ENCODE measurements at regions not wholly inside any gene's neighbourhood (a gene's known extent, or its start where the extent isn't known, plus 50 kb on each side); places are given as distances from the start of the nearest gene placed in this dataset.

- H3K27me3 ChIP-seq (ENCODE audit: insufficient read depth, low read length): no peaks in the 10 kb centered on the region
- TF ChIP-seq MAX (IDR thresholded peaks at IDR 0.05): no peak
- TF ChIP-seq CTCF (IDR thresholded peaks at IDR 0.05 in 2 of 3, conservative IDR thresholded peaks at IDR 0.05 in 1 of 3; ENCODE audit: borderline replicate concordance in 1 of 3, insufficient read depth in 1 of 3, low read depth in 2 of 3, low read length in 2 of 3): no peak
- TF ChIP-seq ZBTB33 (IDR thresholded peaks at IDR 0.05; ENCODE audit: extremely low read depth, insufficient replicate concordance, low read length): no peak
- TF ChIP-seq RAD21 (IDR thresholded peaks at IDR 0.05; ENCODE audit: low read depth): no peak
- H3K9ac ChIP-seq (ENCODE audit: low read length): no peak overlapping the region
- H2AFZ ChIP-seq (ENCODE audit: low read depth, low read length, poor library complexity, severe bottlenecking): no peak overlapping the region
- intact Hi-C loops (cut with micrococcal nuclease): no loop called here
- BruUV-seq (replicated peaks): no TSS peak
- no peaks in the 10 kb centered on the region for H3K9me2 ChIP-seq (ENCODE audit: insufficient read depth)
- no peaks in the 10 kb centered on the region; a peak in 1 of 4 replicates for H3K9me3 ChIP-seq (ENCODE audit: control insufficient read depth in 1 of 2, insufficient read depth in 1 of 2, low read depth in 1 of 2, low read length in 2 of 2)
- H3K36me3 ChIP-seq (ENCODE audit: control insufficient read depth in 1 of 2, insufficient read depth in 2 of 2, low read length in 2 of 2): no peaks in the 10 kb centered on the region
- H3K27ac ChIP-seq (ENCODE audit: low read depth, low read length): no peak overlapping the region
- H3K4me1 ChIP-seq (ENCODE audit: control insufficient read depth in 1 of 2, insufficient read depth in 2 of 2, low read length in 2 of 2): no peaks in the 10 kb centered on the region
- H4K20me1 ChIP-seq (ENCODE audit: insufficient read depth): no peaks in the 10 kb centered on the region
- CTCF ChIA-PET: no interaction called here
- POLR2A ChIA-PET: no interaction called here
- H3K79me2 ChIP-seq (ENCODE audit: insufficient read depth, low read length): no peaks in the 10 kb centered on the region
- no peak for DNase-seq (ENCODE audit: low read depth, low spot score)
- no peak overlapping the region for H3K4me3 ChIP-seq (replicated peaks in 1 of 2; ENCODE audit: low read depth in 1 of 2, low read length in 2 of 2)
- H3K4me2 ChIP-seq (ENCODE audit: low read length): no peak overlapping the region
- RAD21 ChIA-PET (ENCODE audit: low non-redundant PET in 1 of 2, low total read pairs in 2 of 2, uncharacterized antibody in 2 of 2, unreplicated experiment in 2 of 2): no interaction called here
- no peak for ATAC-seq
These were observed 853.4 kb downstream of the KCNT2 start for GRCh38 chr1:195754874-195755273.

GRCh38 chr1:195754303-195754702 is 853.9 kb downstream of the KCNT2 start:
- Histone ChIP-seq H3K9ac (ENCODE audit: low read length) (no peak overlapping the region), H3K27ac (ENCODE audit: low read depth, low read length) (no peak overlapping the region), H3K9me3 (ENCODE audit: control insufficient read depth in 1 of 2, insufficient read depth in 1 of 2, low read depth in 1 of 2, low read length in 2 of 2) (no peaks in the 10 kb centered on the region; a peak in 1 of 4 replicates), H3K79me2 (ENCODE audit: insufficient read depth, low read length) (no peaks in the 10 kb centered on the region), H2AFZ (ENCODE audit: low read depth, low read length, poor library complexity, severe bottlenecking) (no peak overlapping the region), H3K4me2 (ENCODE audit: low read length) (no peak overlapping the region), H3K4me3 (replicated peaks in 1 of 2; ENCODE audit: low read depth in 1 of 2, low read length in 2 of 2) (no peak overlapping the region), H3K4me1 (ENCODE audit: control insufficient read depth in 1 of 2, insufficient read depth in 2 of 2, low read length in 2 of 2) (no peaks in the 10 kb centered on the region), H3K9me2 (ENCODE audit: insufficient read depth) (no peaks in the 10 kb centered on the region), H4K20me1 (ENCODE audit: insufficient read depth) (no peaks in the 10 kb centered on the region), H3K36me3 (ENCODE audit: control insufficient read depth in 1 of 2, insufficient read depth in 2 of 2, low read length in 2 of 2) (no peaks in the 10 kb centered on the region), H3K27me3 (ENCODE audit: insufficient read depth, low read length) (no peaks in the 10 kb centered on the region)
- ChIA-PET POLR2A (no interaction called here), CTCF (no interaction called here), RAD21 (ENCODE audit: low non-redundant PET in 1 of 2, low total read pairs in 2 of 2, uncharacterized antibody in 2 of 2, unreplicated experiment in 2 of 2) (no interaction called here)
- DNase-seq (ENCODE audit: low read depth, low spot score) (no peak), ATAC-seq (no peak)
- BruUV-seq (replicated peaks): no TSS peak
- intact Hi-C loops (cut with micrococcal nuclease): no loop called here
- no peak for TF ChIP-seq YY1 (IDR thresholded peaks at IDR 0.05; ENCODE audit: extremely low read depth, insufficient replicate concordance, low read depth, low read length)
- no peak for TF ChIP-seq EZH2 (IDR thresholded peaks at IDR 0.05)
- no peak for TF ChIP-seq RAD21 (IDR thresholded peaks at IDR 0.05; ENCODE audit: low read depth)
- no peak for TF ChIP-seq JUND (IDR thresholded peaks at IDR 0.05)
- TF ChIP-seq EGR1 (IDR thresholded peaks at IDR 0.05; ENCODE audit: low read depth): no peak
- no peak for TF ChIP-seq CEBPB (IDR thresholded peaks at IDR 0.05; ENCODE audit: low read depth)
- TF ChIP-seq SP1 (IDR thresholded peaks at IDR 0.05; ENCODE audit: low read depth): no peak
- no peak for TF ChIP-seq SRF (IDR thresholded peaks at IDR 0.05; ENCODE audit: low read depth)
- no peak for TF ChIP-seq EZH2phosphoT487 (IDR thresholded peaks at IDR 0.05; ENCODE audit: borderline replicate concordance)
- no peak for TF ChIP-seq ZFX (IDR thresholded peaks at IDR 0.05)
- TF ChIP-seq TCF7L2 (IDR thresholded peaks at IDR 0.05; ENCODE audit: borderline replicate concordance, extremely low read depth, insufficient read depth, insufficient read length): no peak
- no peak for TF ChIP-seq FOSL1 (IDR thresholded peaks at IDR 0.05; ENCODE audit: low read depth)

Measured in HCT116 (cell line).